ENCODE measurements at regions not wholly inside any gene's neighbourhood (a gene's known extent, or its start where the extent isn't known, plus 50 kb on each side); places are given as distances from the start of the nearest gene placed in this dataset.

GRCh38 chr4:65175585-65175984 is 494.7 kb downstream of the EPHA5 start:
- no peak for TF ChIP-seq CTCF (conservative IDR thresholded peaks at IDR 0.05)
- TF ChIP-seq ZFX (IDR thresholded peaks at IDR 0.05), result no peak
